LNCAP (cell line): ENCODE measurements at regions not wholly inside any gene's neighbourhood (a gene's known extent, or its start where the extent isn't known, plus 50 kb on each side); places are given as distances from the start of the nearest gene placed in this dataset.

Experiments
- TF ChIP-seq, protein P1 (sequence below): fragments of 450-650 bp; IDR thresholded peaks from 2 replicates; pipeline ENCODE4 v1.5.1; 2017; ENCODE audit warnings: mild to moderate bottlenecking

DNA sequence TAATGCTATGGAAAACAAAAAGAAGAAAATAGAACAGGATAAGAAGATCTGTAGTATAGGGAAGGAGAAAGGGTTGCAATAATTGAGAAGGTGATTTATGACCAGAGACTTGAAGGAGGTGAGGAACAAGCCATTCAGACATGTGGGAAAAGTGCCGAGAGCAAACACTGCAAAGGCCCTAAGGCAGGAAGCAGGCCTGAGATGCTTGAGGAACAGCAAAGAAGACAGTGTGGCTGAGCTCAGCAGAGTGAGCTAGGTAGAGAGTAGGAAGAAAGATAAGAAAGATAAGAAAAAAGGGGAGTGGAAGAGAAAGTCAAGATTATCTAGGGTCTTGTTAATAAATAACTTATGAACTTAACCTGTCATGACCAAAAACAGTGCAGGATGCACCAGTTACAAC, 671.8 kb downstream of the RPS29 start:
- TF ChIP-seq, protein P1, sequence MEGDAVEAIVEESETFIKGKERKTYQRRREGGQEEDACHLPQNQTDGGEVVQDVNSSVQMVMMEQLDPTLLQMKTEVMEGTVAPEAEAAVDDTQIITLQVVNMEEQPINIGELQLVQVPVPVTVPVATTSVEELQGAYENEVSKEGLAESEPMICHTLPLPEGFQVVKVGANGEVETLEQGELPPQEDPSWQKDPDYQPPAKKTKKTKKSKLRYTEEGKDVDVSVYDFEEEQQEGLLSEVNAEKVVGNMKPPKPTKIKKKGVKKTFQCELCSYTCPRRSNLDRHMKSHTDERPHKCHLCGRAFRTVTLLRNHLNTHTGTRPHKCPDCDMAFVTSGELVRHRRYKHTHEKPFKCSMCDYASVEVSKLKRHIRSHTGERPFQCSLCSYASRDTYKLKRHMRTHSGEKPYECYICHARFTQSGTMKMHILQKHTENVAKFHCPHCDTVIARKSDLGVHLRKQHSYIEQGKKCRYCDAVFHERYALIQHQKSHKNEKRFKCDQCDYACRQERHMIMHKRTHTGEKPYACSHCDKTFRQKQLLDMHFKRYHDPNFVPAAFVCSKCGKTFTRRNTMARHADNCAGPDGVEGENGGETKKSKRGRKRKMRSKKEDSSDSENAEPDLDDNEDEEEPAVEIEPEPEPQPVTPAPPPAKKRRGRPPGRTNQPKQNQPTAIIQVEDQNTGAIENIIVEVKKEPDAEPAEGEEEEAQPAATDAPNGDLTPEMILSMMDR = no peak

DNA sequence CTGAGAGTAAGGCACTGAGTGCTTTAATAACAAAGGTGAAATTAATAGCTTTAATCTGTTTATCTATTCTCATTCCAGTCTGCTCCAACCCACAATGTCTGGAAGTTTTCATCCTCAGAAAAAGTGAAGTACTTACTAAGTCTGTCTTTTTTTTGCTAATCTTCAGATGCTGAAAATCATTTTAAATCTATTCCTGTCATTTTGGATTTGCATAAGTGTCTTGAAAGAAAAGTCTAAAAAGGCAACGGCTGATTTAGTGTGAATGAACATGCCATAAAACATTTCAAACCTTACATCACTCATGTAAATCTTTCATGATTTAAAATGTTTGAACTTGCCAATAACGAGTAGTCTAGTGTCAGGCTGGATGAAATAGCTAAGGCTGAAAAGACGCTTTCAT, 685.6 kb downstream of the RPS29 start:
- TF ChIP-seq, protein P1 = no peak

DNA sequence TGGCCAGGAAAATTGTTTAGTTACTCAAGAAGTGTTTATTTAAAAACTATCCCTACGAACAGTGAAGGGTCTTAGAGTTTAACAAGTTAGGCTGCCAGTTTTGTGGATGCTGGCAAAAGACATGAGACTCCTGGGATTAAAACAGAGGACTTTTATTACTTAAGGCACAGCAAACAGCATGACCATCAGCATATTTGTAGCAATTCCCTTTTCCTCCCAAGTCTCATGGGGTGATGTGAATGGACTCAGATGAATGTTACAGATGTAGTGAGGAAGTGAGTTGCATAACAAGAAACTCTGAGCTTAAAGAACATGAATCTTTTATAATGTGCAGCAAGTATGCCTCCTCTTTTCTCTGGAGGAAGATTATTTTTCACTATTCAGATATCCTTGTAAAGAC, 695.8 kb downstream of the RPS29 start:
- TF ChIP-seq, protein P1 = no peak

DNA sequence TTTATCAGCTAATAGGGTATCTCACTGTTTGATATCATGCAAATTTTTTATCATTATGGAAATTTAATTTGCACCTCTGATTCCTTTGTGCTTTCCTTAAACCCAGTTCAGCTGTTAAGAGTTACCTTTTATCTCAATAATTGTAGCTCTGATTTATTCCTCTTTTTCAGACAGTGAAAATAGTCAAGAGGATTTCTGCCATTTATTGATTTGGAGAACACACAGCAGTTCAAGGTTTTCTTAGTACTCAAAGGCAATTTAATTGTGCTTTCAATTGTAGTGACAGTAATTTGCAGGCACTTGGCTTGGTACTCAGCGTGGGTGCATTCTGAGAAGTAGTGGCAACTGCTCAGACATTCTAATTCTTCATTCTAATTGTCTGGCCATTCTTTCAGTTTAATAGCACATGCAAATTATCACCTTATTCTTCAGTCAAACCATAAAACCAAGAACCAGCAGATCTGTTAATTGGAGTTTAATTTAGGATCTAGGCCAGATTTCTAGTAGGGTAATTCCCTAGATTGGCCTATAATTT, 709.3 kb downstream of the RPS29 start:
- TF ChIP-seq, protein P1 = no peak

DNA sequence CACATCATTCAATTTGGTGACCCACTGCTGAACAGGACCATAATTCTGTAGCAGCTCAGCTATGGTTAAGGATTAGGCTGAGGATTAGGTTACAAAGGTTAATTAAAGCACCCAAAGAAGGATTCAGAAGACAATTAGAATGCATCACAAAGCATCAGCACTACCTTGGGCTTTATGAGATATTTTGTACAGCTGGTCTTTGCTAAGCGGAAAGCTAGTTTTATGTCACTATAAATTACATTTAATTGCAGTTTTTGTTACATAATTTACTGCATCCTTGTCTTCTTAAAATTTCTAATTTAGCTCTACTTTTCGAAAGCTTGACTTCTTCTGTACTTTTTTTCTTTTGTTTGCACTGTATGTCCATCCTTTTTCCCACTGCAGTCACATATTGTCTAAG, 711.5 kb downstream of the RPS29 start:
- TF ChIP-seq, protein P1 = no peak

DNA sequence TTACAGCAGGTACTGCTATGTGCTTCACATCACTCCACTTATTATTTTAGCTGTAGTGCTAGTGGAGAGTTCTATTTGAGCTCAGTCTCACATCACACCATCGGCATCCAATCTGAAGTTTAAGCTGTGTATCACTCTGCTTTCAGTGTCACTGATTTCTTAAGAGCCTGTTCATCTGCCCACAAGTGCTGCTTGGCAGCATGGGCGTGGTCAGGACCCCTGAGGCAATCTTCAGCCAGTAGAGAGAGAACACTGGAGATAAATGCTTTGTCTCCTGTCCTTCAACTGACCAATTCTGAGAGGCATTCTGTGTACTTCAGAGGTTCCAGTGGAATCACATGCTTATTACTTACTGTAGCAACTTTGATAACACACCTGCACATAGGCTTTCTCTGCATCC, 728.8 kb downstream of the RPS29 start:
- TF ChIP-seq, protein P1 = no peak

DNA sequence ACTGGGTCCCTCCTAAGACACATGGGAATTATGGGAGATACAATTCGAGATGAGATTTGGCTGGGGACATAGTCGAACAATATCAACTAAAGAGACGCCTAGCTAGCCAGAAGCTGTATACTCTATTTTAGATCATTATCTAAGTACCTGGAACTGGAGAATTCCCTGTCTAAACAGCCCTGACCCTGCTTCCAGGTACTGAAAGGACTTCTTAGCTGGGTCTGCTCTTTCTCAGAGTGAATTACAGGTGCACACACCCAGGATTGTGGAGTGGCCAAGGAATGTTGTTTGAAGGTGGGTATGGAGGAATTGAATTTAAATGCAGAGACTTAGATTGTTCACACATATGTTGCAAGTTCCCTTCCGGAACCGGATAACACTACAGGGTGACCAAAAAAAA, 733.0 kb downstream of the RPS29 start:
- TF ChIP-seq, protein P1 = no peak

DNA sequence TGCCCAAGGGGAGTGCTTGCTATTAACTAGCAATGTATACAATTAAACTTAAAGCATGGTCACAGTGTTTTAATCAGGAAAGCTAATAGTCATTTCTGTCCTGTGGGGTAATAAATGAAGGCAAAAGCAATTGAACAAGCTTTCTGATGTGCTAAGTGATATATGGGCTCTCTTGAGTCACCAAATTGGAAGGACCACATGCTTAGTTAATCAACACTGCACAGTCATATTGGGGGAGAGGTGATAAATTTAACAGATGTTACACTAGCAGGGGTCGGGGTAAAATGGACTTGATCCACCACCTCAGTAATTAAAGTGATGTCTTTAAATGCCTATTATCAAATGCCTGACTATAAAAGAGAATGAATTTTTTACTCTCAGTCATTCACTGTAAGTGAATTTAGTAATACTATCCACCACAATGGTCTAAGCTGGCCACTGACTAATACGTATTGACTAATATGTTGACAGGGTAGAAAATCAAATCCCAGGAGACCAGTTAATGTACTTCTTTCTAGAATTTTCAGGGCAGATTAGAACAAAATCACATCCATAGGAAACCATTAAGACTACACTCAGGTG, 736.3 kb downstream of the RPS29 start:
- TF ChIP-seq, protein P1 = no peak
